Right atrium auricular region (tissue), 2 donors: ENCODE measurements at regions not wholly inside any gene's neighbourhood (a gene's known extent, or its start where the extent isn't known, plus 50 kb on each side); places are given as distances from the start of the nearest gene placed in this dataset.

Source experiments
- DNase-seq: peaks from one replicate; pipeline ENCODE4 v3.0.0-alpha.2; 2019; ENCODE audit warnings: low spot score
- H3K27ac ChIP-seq, 2 donors: fragments of 200-600 bp; sonication (generic); 1 replicate in 1 of 2; 2 replicates in 1 of 2; pipeline ENCODE4 v1.5.1; 2016 to 2019
- H3K27me3 ChIP-seq, 2 donors: fragments of 200-600 bp; sonication (generic); one replicate each; pipeline versions ENCODE4 v1.5.1 to v1.6.0; 2017 to 2019
- H3K36me3 ChIP-seq: fragments of 200-600 bp; sonication (generic); one replicate; pipeline ENCODE4 v1.5.1; 2016
- H3K4me1 ChIP-seq, 2 donors: fragments of 200-600 bp; sonication (generic); one replicate each; pipeline versions ENCODE4 v1.5.1 to v1.6.0; 2017 to 2019
- H3K4me3 ChIP-seq, 2 donors: fragments of 200-600 bp; sonication (generic); 1 replicate in 1 of 2; 2 replicates in 1 of 2; pipeline ENCODE4 v1.5.1; 2017 to 2019; ENCODE audit warnings: mild to moderate bottlenecking in 1 of 2, moderate library complexity in 1 of 2
- H3K9me3 ChIP-seq, 2 donors: fragments of 200-600 bp; sonication (generic); one replicate each; pipeline ENCODE4 v1.5.1; 2019
- TF ChIP-seq, protein P1 (sequence below), 2 donors: fragments of 200-600 bp; sonication (generic); IDR thresholded peaks; one replicate each; pipeline ENCODE4 v1.5.1; 2019; ENCODE audit warnings: antibody characterized with exemption in 2 of 2

DNA sequence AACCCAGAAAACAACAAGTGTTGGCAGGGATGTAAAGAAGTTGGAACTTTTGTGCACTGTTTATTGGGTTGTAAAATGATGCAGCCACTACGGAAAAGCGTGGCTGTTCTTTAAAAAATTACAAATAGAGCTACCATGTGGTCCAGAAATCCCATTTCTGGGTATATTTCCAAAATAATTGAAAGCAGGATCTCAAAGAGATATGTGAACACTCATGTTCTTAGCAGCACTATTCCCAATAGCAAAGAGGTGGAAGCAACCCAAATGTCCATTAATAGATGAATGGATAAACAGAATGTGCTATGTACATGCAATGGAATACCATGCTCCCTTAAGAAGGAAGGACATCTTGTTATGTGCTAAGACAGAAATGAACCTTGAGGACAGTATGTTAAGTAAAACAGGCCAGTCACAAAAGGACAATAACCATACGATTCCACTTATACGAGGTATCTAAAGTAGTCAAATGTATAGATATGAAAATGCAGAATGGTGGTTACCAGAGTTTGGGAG, 249.5 kb downstream of the PHLDA1 start:
- no peaks in the 10 kb centered on the region for H3K9me3 ChIP-seq
- DNase-seq: no peak
- no peak overlapping the region for H3K4me3 ChIP-seq
- no peaks in the 10 kb centered on the region for H3K27me3 ChIP-seq
- H3K27ac ChIP-seq: no peak overlapping the region
- TF ChIP-seq, protein P1, sequence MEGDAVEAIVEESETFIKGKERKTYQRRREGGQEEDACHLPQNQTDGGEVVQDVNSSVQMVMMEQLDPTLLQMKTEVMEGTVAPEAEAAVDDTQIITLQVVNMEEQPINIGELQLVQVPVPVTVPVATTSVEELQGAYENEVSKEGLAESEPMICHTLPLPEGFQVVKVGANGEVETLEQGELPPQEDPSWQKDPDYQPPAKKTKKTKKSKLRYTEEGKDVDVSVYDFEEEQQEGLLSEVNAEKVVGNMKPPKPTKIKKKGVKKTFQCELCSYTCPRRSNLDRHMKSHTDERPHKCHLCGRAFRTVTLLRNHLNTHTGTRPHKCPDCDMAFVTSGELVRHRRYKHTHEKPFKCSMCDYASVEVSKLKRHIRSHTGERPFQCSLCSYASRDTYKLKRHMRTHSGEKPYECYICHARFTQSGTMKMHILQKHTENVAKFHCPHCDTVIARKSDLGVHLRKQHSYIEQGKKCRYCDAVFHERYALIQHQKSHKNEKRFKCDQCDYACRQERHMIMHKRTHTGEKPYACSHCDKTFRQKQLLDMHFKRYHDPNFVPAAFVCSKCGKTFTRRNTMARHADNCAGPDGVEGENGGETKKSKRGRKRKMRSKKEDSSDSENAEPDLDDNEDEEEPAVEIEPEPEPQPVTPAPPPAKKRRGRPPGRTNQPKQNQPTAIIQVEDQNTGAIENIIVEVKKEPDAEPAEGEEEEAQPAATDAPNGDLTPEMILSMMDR (IDR thresholded peaks at IDR 0.05): no peak
- peaks cover 0 to 27% of the 10 kb centered on the region in 2 donors for H3K4me1 ChIP-seq
- H3K36me3 ChIP-seq: no peaks in the 10 kb centered on the region

- TF ChIP-seq, protein P1 (IDR thresholded peaks at IDR 0.05): no peak
- no peaks in the 10 kb centered on the region for H3K36me3 ChIP-seq
- H3K27me3 ChIP-seq: no peaks in the 10 kb centered on the region
- H3K27ac ChIP-seq: no peak overlapping the region
- no peaks in the 10 kb centered on the region for H3K9me3 ChIP-seq
- no peak overlapping the region for H3K4me3 ChIP-seq
- peaks cover 0 to 27% of the 10 kb centered on the region in 2 donors for H3K4me1 ChIP-seq
- DNase-seq: no peak
These were observed 250.0 kb downstream of the PHLDA1 start for GRCh38 chr12:75781532-75782046.

DNA sequence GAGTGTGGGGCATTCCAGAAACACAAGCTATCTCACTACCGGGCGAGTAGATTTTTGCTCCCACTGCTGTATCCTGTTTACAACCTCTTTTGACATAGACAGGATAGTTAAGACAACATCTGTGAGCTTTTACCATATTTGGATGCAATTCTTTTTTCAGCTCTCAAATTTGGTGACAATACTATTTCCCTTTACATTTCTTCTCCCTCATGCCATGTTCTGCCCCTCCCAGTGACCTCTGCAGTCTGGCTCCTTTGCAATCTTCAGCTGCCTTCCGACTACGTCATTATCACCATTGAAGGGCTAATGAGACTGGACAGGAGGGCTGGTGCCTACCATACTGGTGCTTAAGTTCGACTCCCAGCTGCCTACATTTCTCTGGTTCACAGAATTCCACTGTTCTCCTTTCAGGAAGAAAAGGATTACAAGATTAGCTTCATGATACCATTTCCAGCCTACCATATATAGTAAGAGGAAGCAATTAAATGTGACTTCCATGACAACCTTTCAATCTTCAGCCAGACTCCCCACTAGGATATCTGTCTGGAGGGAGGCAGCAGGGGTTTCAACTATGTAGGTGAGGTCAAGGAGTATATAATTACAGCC, 251.6 kb downstream of the PHLDA1 start:
- DNase-seq: no peak
- H3K36me3 ChIP-seq: no peaks in the 10 kb centered on the region
- no peak overlapping the region for H3K27ac ChIP-seq
- peaks cover 0 to 27% of the 10 kb centered on the region in 2 donors for H3K4me1 ChIP-seq
- no peaks in the 10 kb centered on the region for H3K9me3 ChIP-seq
- H3K27me3 ChIP-seq: no peaks in the 10 kb centered on the region
- no peak overlapping the region for H3K4me3 ChIP-seq
- TF ChIP-seq, protein P1 (IDR thresholded peaks at IDR 0.05): no peak

DNA sequence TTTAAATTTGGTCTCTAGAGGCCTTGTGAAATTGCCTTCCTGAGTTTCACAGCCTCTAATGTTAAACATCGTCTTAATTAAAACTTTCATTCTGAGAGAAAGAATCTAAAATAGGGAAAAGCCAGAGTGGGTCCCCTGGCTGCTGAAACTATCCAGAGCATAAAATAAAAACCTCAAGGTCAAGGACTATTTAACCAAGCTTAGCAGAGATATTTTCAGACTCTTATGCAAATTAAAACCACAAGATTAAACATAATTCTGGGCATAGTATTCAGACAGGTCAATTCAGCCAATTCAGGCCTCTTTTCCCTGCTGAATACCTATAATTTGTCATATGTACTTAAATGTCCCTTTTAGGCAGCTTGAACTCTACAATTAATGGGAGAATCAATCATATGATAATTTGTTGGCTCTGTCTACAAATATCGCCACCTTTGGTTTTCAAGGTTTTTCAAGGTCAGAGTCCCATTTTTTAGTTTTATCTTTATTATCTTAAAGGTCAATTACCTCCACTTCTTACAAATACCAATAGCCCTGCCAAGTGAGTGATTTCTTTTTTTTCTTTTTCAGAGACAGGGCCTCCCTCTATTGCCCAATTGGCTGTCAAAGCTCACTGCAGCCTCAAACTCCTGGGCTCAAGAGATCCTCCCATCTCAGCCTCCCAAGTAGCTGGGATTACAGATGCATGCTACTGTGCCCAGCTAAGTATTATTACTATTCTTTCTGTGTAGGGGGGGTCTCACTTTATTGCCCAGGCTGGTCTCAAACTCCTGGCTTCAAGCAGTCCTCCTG, 257.1 kb downstream of the PHLDA1 start:
- DNase-seq: no peak
- no peaks in the 10 kb centered on the region for H3K36me3 ChIP-seq
- no peaks in the 10 kb centered on the region for H3K4me1 ChIP-seq
- TF ChIP-seq, protein P1 (IDR thresholded peaks at IDR 0.05): no peak
- no peaks in the 10 kb centered on the region for H3K9me3 ChIP-seq
- H3K27me3 ChIP-seq: no peaks in the 10 kb centered on the region
- H3K4me3 ChIP-seq: no peak overlapping the region
- no peak overlapping the region for H3K27ac ChIP-seq

- no peak for DNase-seq
- Histone ChIP-seq H3K4me1 (no peaks in the 10 kb centered on the region), H3K27me3 (no peaks in the 10 kb centered on the region), H3K9me3 (no peaks in the 10 kb centered on the region), H3K4me3 (no peak overlapping the region), H3K27ac (no peak overlapping the region), H3K36me3 (no peaks in the 10 kb centered on the region)
- TF ChIP-seq, protein P1 (IDR thresholded peaks at IDR 0.05): no peak
These were observed 258.2 kb downstream of the PHLDA1 start for GRCh38 chr12:75773377-75773776.
